Skeletal muscle tissue (tissue), 3 donors: ENCODE measurements at regions not wholly inside any gene's neighbourhood (a gene's known extent, or its start where the extent isn't known, plus 50 kb on each side); places are given as distances from the start of the nearest gene placed in this dataset.

ENCODE experiments used
- H3K27ac ChIP-seq: one replicate; pipeline ENCODE4 v1.7.0; 2013; ENCODE audit warnings: mild to moderate bottlenecking, low read depth, low read length, inconsistent platforms
- H3K27me3 ChIP-seq, 3 donors: one replicate each; pipeline ENCODE4 v1.7.0; 2013; ENCODE audit warnings: low read length in 3 of 3; ENCODE audit not compliant: control insufficient read depth in 3 of 3, insufficient read depth in 3 of 3
- H3K36me3 ChIP-seq, 3 donors: one replicate each; pipeline ENCODE4 v1.7.0; 2013; ENCODE audit warnings: low read length in 3 of 3; ENCODE audit not compliant: control insufficient read depth in 3 of 3, insufficient read depth in 3 of 3
- H3K4me1 ChIP-seq, 3 donors: one replicate each; pipeline ENCODE4 v1.7.0; 2013; ENCODE audit warnings: low read length in 3 of 3, mild to moderate bottlenecking in 3 of 3; ENCODE audit not compliant: control insufficient read depth in 3 of 3, insufficient read depth in 3 of 3
- H3K4me3 ChIP-seq, 3 donors: one replicate each; pipeline ENCODE4 v1.7.0; 2013; ENCODE audit warnings: low read length in 3 of 3
- H3K9ac ChIP-seq, 3 donors: one replicate each; pipeline ENCODE4 v1.7.0; 2013; ENCODE audit warnings: low read length in 3 of 3, mild to moderate bottlenecking in 3 of 3, moderate library complexity in 2 of 3, low read depth in 1 of 3
- H3K9me3 ChIP-seq, 3 donors: one replicate each; pipeline ENCODE4 v1.7.0; 2013; ENCODE audit warnings: low read length in 3 of 3; ENCODE audit not compliant: control insufficient read depth in 3 of 3
- donor health status: Osteomylitis.

DNA sequence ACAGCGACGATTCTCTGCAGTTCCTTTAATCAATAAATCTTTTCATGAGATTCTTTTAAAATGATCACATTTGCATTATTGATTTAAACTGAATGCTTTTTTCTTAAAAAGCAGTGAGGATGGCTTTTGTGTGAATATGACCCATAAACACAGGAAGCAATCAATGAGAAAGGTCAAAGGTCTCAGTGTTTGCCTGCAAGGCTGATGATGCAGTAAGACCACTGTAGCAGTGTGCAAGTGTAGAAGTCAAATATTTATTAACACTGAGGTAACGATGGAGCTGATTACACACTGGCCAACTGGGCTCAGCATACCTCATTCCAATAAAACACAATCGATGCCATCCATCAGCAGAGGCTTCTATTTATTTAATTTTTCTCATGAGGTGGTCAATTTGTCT is 633.5 kb downstream of the DCDC2C start:
- Histone ChIP-seq H3K9ac (no peak overlapping the region), H3K9me3 (no peaks in the 10 kb centered on the region), H3K4me1 (no peaks in the 10 kb centered on the region), H3K36me3 (no peaks in the 10 kb centered on the region), H3K4me3 (no peak overlapping the region), H3K27me3 (no peaks in the 10 kb centered on the region), H3K27ac (no peak overlapping the region)

DNA sequence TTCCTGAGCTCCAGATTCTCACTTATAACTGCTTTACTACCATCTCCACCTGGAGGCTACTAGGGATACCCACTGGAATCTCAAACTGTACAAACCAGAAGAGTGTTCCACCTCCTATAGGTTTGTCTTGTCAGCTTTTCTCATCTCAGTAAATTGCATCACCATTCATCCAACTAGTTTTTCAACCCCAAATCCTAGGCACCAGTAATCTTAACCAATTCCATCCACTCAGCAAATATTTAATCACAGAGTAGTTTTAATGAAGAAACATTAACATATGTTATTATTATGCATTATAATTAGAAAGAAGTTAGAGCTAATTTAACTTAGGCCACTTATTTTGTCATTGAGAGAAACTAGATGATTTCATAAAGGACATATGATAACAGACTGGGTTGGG is 635.0 kb downstream of the DCDC2C start:
- Histone ChIP-seq H3K27me3 (no peaks in the 10 kb centered on the region), H3K4me1 (no peaks in the 10 kb centered on the region), H3K9me3 (no peaks in the 10 kb centered on the region), H3K27ac (no peak overlapping the region), H3K4me3 (no peak overlapping the region), H3K9ac (no peak overlapping the region), H3K36me3 (no peaks in the 10 kb centered on the region)

DNA sequence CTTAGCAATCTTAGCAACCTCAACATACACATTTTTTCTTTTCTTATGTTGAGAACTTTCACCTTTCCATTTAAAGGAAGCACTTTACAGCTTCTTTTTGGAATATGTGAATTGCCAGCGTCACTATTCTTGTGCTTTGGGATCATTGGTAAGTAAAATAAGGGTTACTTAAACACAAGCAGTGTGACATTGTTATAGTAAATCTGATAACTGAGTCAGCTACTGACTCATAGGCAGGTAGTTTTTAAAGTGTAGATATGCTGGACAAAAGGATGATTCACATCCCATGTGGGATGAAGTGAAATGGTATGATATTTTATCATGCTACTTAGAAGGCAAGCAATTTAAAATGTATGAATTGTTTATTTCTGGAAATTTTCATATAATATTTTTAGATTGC is 637.2 kb downstream of the DCDC2C start:
- no peak overlapping the region for H3K27ac ChIP-seq
- no peak overlapping the region for H3K9ac ChIP-seq
- no peaks in the 10 kb centered on the region for H3K27me3 ChIP-seq
- no peaks in the 10 kb centered on the region for H3K36me3 ChIP-seq
- H3K9me3 ChIP-seq, result no peaks in the 10 kb centered on the region
- H3K4me3 ChIP-seq, result no peak overlapping the region
- H3K4me1 ChIP-seq, result no peaks in the 10 kb centered on the region

DNA sequence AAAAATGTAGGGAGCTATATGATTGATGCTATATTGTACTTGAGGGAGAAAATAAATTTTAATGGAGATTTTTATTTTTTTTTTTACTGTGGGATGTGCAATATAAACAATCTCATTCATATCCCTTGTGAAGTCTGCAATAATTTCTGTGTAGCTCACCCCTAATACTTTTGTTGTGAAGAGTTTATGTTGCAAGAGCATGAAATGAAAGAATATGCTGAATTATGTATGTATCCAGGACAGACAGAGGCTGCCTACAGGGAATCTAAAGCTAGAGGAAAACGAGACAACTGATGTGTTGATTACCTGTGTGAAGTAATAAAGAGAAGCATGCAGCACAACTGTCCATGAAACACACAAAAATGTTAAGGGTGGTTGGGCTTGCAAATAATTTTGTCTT is 643.3 kb downstream of the DCDC2C start:
- no peak overlapping the region for H3K27ac ChIP-seq
- no peaks in the 10 kb centered on the region for H3K4me1 ChIP-seq
- H3K4me3 ChIP-seq, result no peak overlapping the region
- no peaks in the 10 kb centered on the region for H3K36me3 ChIP-seq
- H3K9me3 ChIP-seq, result no peaks in the 10 kb centered on the region
- H3K9ac ChIP-seq, result no peak overlapping the region
- no peaks in the 10 kb centered on the region for H3K27me3 ChIP-seq

DNA sequence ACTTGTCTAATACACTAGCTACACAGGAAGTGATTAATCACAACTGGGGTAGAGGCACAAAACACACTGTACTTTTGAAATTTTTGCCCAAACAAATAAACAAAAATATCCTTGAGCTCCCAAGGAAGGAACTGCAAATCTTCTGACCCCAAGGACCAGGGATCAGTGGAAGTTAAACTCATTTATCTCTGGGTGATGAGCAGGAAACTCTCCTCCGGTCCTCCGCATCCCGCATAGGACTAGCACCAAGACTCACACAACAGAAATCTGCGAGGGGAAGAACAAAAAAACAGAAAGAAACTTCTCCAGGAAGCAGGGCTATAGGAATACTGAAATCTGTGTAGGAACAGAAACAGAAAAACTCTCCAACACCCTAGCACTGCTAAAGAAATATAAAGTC is 650.3 kb downstream of the DCDC2C start:
- Histone ChIP-seq H3K27me3 (no peaks in the 10 kb centered on the region), H3K9me3 (no peaks in the 10 kb centered on the region), H3K4me3 (no peak overlapping the region), H3K9ac (no peak overlapping the region), H3K36me3 (no peaks in the 10 kb centered on the region), H3K4me1 (no peaks in the 10 kb centered on the region), H3K27ac (no peak overlapping the region)

DNA sequence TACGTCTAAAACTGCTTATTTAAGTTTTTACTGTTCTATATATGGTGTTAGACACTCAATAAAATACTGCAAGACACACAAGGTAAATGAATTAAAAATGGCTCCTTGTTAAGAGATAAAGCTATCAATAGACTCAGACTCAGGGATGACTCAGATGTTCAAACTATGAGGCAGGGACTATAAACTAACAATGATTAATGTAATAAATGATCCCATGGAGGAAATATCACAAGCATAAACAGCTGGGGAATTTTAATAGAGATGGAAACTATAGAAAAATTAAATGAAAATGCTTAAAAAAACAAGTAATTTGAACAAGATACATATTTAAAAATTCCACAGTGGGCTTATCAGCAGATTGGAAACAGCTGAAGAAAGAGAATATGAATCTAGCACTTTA is 650.8 kb downstream of the DCDC2C start:
- no peak overlapping the region for H3K4me3 ChIP-seq
- H3K27me3 ChIP-seq, result no peaks in the 10 kb centered on the region
- no peak overlapping the region for H3K27ac ChIP-seq
- H3K36me3 ChIP-seq, result no peaks in the 10 kb centered on the region
- no peaks in the 10 kb centered on the region for H3K4me1 ChIP-seq
- H3K9ac ChIP-seq, result no peak overlapping the region
- H3K9me3 ChIP-seq, result no peaks in the 10 kb centered on the region

DNA sequence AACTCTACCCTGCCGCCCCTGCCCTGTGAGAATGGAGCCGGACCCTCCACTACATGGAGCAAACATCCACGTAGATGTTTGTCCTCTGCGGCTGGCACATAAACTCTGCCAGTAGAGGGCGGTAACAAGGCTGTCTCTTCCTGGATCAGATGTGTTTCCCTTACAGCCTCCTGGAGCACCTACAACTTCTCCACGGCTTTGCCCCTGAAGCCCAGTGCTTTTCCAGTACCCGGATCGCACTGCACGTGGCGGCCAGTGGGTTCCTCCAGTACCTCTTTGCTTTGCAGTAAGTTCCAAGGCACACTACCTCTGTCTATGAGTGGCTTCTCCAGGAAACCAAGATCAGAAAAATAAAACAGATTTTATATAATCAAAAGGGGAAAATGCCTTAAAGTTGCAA is 651.3 kb downstream of the DCDC2C start:
- no peaks in the 10 kb centered on the region for H3K27me3 ChIP-seq
- H3K4me1 ChIP-seq, result no peaks in the 10 kb centered on the region
- no peak overlapping the region for H3K4me3 ChIP-seq
- no peaks in the 10 kb centered on the region for H3K9me3 ChIP-seq
- H3K9ac ChIP-seq, result no peak overlapping the region
- no peak overlapping the region for H3K27ac ChIP-seq
- no peaks in the 10 kb centered on the region for H3K36me3 ChIP-seq

DNA sequence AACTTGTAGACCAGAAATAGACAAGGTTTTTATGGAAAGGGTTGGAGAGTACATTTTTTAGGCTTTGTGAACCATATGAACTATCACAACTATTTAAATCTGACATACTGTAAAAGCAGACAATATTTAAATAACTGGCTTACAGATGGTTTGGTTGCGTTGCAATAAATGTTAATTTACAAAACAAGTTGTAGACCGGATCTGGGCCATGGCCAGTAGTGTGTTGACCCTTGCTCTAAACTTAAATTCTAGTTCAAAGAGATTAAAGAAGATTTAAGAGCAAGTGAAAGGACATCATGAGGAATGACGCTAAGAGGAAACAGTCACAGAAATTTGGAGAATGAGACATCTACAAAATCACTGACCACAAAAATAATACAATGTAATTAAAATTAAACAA is 652.7 kb downstream of the DCDC2C start:
- Histone ChIP-seq H3K27me3 (no peaks in the 10 kb centered on the region), H3K4me3 (no peak overlapping the region), H3K27ac (no peak overlapping the region), H3K4me1 (no peaks in the 10 kb centered on the region), H3K9me3 (no peaks in the 10 kb centered on the region), H3K9ac (no peak overlapping the region), H3K36me3 (no peaks in the 10 kb centered on the region)

DNA sequence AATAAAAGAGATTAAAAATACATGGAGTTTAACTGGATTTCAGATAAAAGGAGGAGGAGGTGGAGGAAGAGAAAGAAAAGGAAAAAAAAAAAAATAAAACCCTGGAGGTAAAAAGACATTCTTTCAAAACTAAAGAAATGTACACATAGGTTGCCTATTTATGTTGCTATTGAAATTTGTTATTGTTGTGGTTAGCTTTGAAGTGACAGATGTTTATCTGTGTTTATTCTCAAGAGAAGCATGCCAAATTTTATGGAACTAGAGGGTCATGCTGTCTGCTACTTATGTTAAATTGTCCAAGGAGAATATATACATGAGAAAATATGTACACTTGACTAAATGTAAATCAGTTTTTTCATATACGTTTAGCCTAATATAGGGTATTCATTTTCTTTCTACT is 653.2 kb downstream of the DCDC2C start:
- Histone ChIP-seq H3K4me3 (no peak overlapping the region), H3K27me3 (no peaks in the 10 kb centered on the region), H3K27ac (no peak overlapping the region)

DNA sequence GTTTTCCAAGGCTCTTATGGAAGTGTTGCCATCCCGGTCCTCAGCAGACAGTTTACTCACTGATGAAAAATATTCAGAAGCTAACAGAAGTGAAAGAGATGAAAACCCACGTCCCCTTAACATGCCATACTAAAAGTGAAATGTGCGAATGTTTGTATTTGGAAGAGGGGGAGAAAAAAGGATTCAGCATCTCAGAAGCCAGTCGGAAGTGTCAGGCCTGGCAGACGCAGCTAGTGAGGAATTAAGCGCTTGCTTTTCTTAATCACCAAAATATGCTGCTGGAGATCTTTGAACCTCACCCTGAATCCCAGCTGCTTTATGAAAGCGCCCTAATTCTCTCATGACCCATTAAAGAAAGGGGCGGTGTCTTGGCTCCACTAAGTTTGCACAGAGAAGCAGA is 653.7 kb downstream of the DCDC2C start:
- no peaks in the 10 kb centered on the region for H3K27me3 ChIP-seq
- H3K9me3 ChIP-seq, result no peaks in the 10 kb centered on the region
- no peak overlapping the region for H3K9ac ChIP-seq
- H3K36me3 ChIP-seq, result no peaks in the 10 kb centered on the region
- H3K4me3 ChIP-seq, result no peak overlapping the region
- no peaks in the 10 kb centered on the region for H3K4me1 ChIP-seq
- H3K27ac ChIP-seq, result no peak overlapping the region

More for the DNA sequence above, 653.2 kb downstream of the DCDC2C start:
- Histone ChIP-seq H3K9me3 (no peaks in the 10 kb centered on the region), H3K4me1 (no peaks in the 10 kb centered on the region), H3K9ac (no peak overlapping the region), H3K36me3 (no peaks in the 10 kb centered on the region)

DNA sequence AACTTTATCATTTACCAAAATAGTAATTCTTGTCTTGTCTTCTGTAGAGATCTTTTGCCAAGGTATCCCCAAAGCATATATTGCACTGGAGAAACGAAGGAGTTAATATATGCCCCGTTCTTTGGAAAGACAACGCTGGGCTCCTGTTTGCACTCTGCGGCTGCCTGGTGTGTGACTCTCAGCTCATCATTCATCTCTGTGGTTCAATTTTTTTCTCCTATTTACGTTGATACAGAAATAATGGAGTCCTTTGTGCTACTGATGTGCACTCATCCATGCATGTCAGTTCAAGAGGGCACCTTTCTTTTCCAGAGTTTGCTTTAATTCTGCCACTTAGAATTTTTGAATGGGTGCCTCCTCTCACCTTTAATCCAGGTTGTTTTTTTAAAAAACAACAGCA is 655.5 kb downstream of the DCDC2C start:
- Histone ChIP-seq H3K27ac (no peak overlapping the region), H3K27me3 (no peaks in the 10 kb centered on the region), H3K9ac (no peak overlapping the region), H3K36me3 (no peaks in the 10 kb centered on the region), H3K4me3 (no peak overlapping the region), H3K4me1 (no peaks in the 10 kb centered on the region), H3K9me3 (no peaks in the 10 kb centered on the region)
